ENCODE measurements at regions not wholly inside any gene's neighbourhood (a gene's known extent, or its start where the extent isn't known, plus 50 kb on each side); places are given as distances from the start of the nearest gene placed in this dataset.

GRCh38 chr3:8145661-8146060 is 356.0 kb upstream of the LMCD1 start:
- no peak overlapping the region for H3K4me3 ChIP-seq (ENCODE audit: low read depth in 1 of 3, low read length in 3 of 3)
- H3K27ac ChIP-seq (ENCODE audit: low read depth in 1 of 2, low read length in 2 of 2): no peak overlapping the region
- TF ChIP-seq FOXA2 (IDR thresholded peaks at IDR 0.05) (no peak), FOXA1 (IDR thresholded peaks at IDR 0.05) (no peak), HNF4A (conservative IDR thresholded peaks at IDR 0.05) (no peak), YY1 (IDR thresholded peaks at IDR 0.05) (no peak), GABPA (IDR thresholded peaks at IDR 0.05 in 1 of 2, conservative IDR thresholded peaks at IDR 0.05 in 1 of 2) (no peak), RAD21 (IDR thresholded peaks at IDR 0.05) (no peak), NR2F2 (IDR thresholded peaks at IDR 0.05) (no peak), REST (IDR thresholded peaks at IDR 0.05) (no peak), SP1 (IDR thresholded peaks at IDR 0.05) (no peak), HNF4G (IDR thresholded peaks at IDR 0.05) (no peak), CTCF (IDR thresholded peaks at IDR 0.05; ENCODE audit: low read depth, low read length, missing input control) (no peak), TAF1 (conservative IDR thresholded peaks at IDR 0.05) (no peak), RXRA (IDR thresholded peaks at IDR 0.05) (no peak), ZBTB33 (IDR thresholded peaks at IDR 0.05) (no peak)
- no peaks in the 10 kb centered on the region for H3K36me3 ChIP-seq (ENCODE audit: control insufficient read depth in 4 of 4, insufficient read depth in 3 of 4, low read depth in 1 of 4, low read length in 3 of 4)
- no peak overlapping the region for H3K9ac ChIP-seq (ENCODE audit: low read depth in 1 of 2, low read length in 2 of 2)
- no peaks in the 10 kb centered on the region for H3K4me1 ChIP-seq (ENCODE audit: control insufficient read depth in 4 of 4, insufficient read depth in 4 of 4, low read length in 3 of 4)
- DNase-seq (ENCODE audit: low spot score): no peak
- H3K9me3 ChIP-seq (ENCODE audit: control insufficient read depth in 4 of 4, low read length in 3 of 4): no peaks in the 10 kb centered on the region
- no peaks in the 10 kb centered on the region for H3K27me3 ChIP-seq (ENCODE audit: control insufficient read depth in 4 of 4, insufficient read depth in 4 of 4, low read length in 3 of 4)
- 88% methylated on average over 2 of the region's 2 CpGs for WGBS

GRCh38 chr3:8147711-8148110 is 353.9 kb upstream of the LMCD1 start:
- Histone ChIP-seq H3K9ac (ENCODE audit: low read depth in 1 of 2, low read length in 2 of 2) (no peak overlapping the region), H3K27me3 (ENCODE audit: control insufficient read depth in 4 of 4, insufficient read depth in 4 of 4, low read length in 3 of 4) (no peaks in the 10 kb centered on the region), H3K4me3 (ENCODE audit: low read depth in 1 of 3, low read length in 3 of 3) (no peak overlapping the region), H3K36me3 (ENCODE audit: control insufficient read depth in 4 of 4, insufficient read depth in 3 of 4, low read depth in 1 of 4, low read length in 3 of 4) (no peaks in the 10 kb centered on the region), H3K27ac (ENCODE audit: low read depth in 1 of 2, low read length in 2 of 2) (no peak overlapping the region), H3K9me3 (ENCODE audit: control insufficient read depth in 4 of 4, low read length in 3 of 4) (no peaks in the 10 kb centered on the region), H3K4me1 (ENCODE audit: control insufficient read depth in 4 of 4, insufficient read depth in 4 of 4, low read length in 3 of 4) (no peaks in the 10 kb centered on the region)
- 80% methylated on average over 1 of the region's 1 CpG for WGBS
- DNase-seq (ENCODE audit: low spot score): no peak
- no peak for TF ChIP-seq FOXA1 (IDR thresholded peaks at IDR 0.05)
- no peak for TF ChIP-seq HNF4G (IDR thresholded peaks at IDR 0.05)
- no peak for TF ChIP-seq REST (IDR thresholded peaks at IDR 0.05)
- no peak for TF ChIP-seq YY1 (IDR thresholded peaks at IDR 0.05)
- TF ChIP-seq MAX (IDR thresholded peaks at IDR 0.05): no peak
- TF ChIP-seq TAF1 (conservative IDR thresholded peaks at IDR 0.05): no peak
- TF ChIP-seq CTCF (IDR thresholded peaks at IDR 0.05; ENCODE audit: low read depth, low read length, missing input control): no peak
- no peak for TF ChIP-seq RAD21 (IDR thresholded peaks at IDR 0.05)
- TF ChIP-seq HNF4A (conservative IDR thresholded peaks at IDR 0.05): no peak
- no peak for TF ChIP-seq EGR1 (IDR thresholded peaks at IDR 0.05; ENCODE audit: low read depth in 2 of 2)
- TF ChIP-seq JUND (IDR thresholded peaks at IDR 0.05): no peak
- TF ChIP-seq FOXA2 (IDR thresholded peaks at IDR 0.05): no peak
- TF ChIP-seq ATF3 (IDR thresholded peaks at IDR 0.05): no peak
- TF ChIP-seq GABPA (IDR thresholded peaks at IDR 0.05 in 1 of 2, conservative IDR thresholded peaks at IDR 0.05 in 1 of 2): no peak
- no peak for TF ChIP-seq SP1 (IDR thresholded peaks at IDR 0.05)
- no peak for TF ChIP-seq RXRA (IDR thresholded peaks at IDR 0.05)
- TF ChIP-seq NR2F2 (IDR thresholded peaks at IDR 0.05): no peak
